CD4-positive, alpha-beta T cell treated with Interleukin-2 at 100 ng/mL for 4 hours (primary cell): ENCODE measurements at regions not wholly inside any gene's neighbourhood (a gene's known extent, or its start where the extent isn't known, plus 50 kb on each side); places are given as distances from the start of the nearest gene placed in this dataset.
"Not testable (repeated sequence)": the region's sequence is repeated elsewhere in the genome, so short reads cannot be mapped to it uniquely, and the experiment has no call there.

Experiments
- DNase-seq: peaks from one replicate; pipeline ENCODE4 v3.0.0-alpha.2; 2020; ENCODE audit warnings: low spot score

GRCh38 chr1:232416026-232416568 lies 213.8 kb downstream of the SIPA1L2 start:
- no peak for DNase-seq

- DNase-seq: not testable (repeated sequence)
Observed at GRCh38 chr1:232415481-232415880, 214.5 kb downstream of the SIPA1L2 start.

- DNase-seq: no peak
Observed at GRCh38 chr1:232414100-232414499, 215.8 kb downstream of the SIPA1L2 start.

- no peak for DNase-seq
Observed at GRCh38 chr1:232413674-232414073, 216.3 kb downstream of the SIPA1L2 start.

GRCh38 chr1:232409584-232409983 lies 220.3 kb downstream of the SIPA1L2 start:
- DNase-seq: no peak

- no peak for DNase-seq
Observed at GRCh38 chr1:232407120-232407519, 222.8 kb downstream of the SIPA1L2 start.

GRCh38 chr1:232405781-232406180 lies 224.2 kb downstream of the SIPA1L2 start:
- DNase-seq: no peak

GRCh38 chr1:232404981-232405731 lies 224.8 kb downstream of the SIPA1L2 start:
- no peak for DNase-seq

- DNase-seq: no peak
Observed at GRCh38 chr1:232404227-232404626, 225.7 kb downstream of the SIPA1L2 start.

GRCh38 chr1:232403017-232403714 lies 226.8 kb downstream of the SIPA1L2 start:
- DNase-seq: no peak

- no peak for DNase-seq
Observed at GRCh38 chr1:232398823-232399222, 231.1 kb downstream of the SIPA1L2 start.

GRCh38 chr1:232393444-232394146 lies 236.3 kb downstream of the SIPA1L2 start:
- DNase-seq: no peak

GRCh38 chr1:232393010-232393409 lies 236.9 kb downstream of the SIPA1L2 start:
- DNase-seq: no peak

- DNase-seq: no peak
Observed at GRCh38 chr1:232390590-232390989, 239.3 kb downstream of the SIPA1L2 start.

GRCh38 chr1:232389744-232390143 lies 240.2 kb downstream of the SIPA1L2 start:
- no peak for DNase-seq

GRCh38 chr1:232388363-232388762 lies 241.6 kb downstream of the SIPA1L2 start:
- no peak for DNase-seq

- DNase-seq: no peak
Observed at GRCh38 chr1:232386721-232387510, 243.0 kb downstream of the SIPA1L2 start.

- no peak for DNase-seq
Observed at GRCh38 chr1:232386294-232386693, 243.6 kb downstream of the SIPA1L2 start.

- DNase-seq: no peak
Observed at GRCh38 chr1:232385221-232385620, 244.7 kb downstream of the SIPA1L2 start.

GRCh38 chr1:232384171-232384883 lies 245.6 kb downstream of the SIPA1L2 start:
- no peak for DNase-seq

GRCh38 chr1:232383455-232384123 lies 246.3 kb downstream of the SIPA1L2 start:
- no peak for DNase-seq
